HTR-8/SVneo (cell line): ENCODE measurements at regions not wholly inside any gene's neighbourhood (a gene's known extent, or its start where the extent isn't known, plus 50 kb on each side); places are given as distances from the start of the nearest gene placed in this dataset.
"Not testable (repeated sequence)": the region's sequence is repeated elsewhere in the genome, so short reads cannot be mapped to it uniquely, and the experiment has no call there.

Source experiments
- DNase-seq: peaks from one replicate; pipeline ENCODE4 v3.0.0; 2011; ENCODE audit warnings: low spot score, mixed read lengths; ENCODE audit not compliant: insufficient read length
- FAIRE-seq: peaks from 2 replicates; lab custom pipeline; 2011; peaks lifted over from hg19 to GRCh38; lab: Jason Lieb, UNC

GRCh38 chr6:168822376-168822775 lies 381.4 kb downstream of the SMOC2 start:
- FAIRE-seq (no peak), DNase-seq (no peak)

DNA sequence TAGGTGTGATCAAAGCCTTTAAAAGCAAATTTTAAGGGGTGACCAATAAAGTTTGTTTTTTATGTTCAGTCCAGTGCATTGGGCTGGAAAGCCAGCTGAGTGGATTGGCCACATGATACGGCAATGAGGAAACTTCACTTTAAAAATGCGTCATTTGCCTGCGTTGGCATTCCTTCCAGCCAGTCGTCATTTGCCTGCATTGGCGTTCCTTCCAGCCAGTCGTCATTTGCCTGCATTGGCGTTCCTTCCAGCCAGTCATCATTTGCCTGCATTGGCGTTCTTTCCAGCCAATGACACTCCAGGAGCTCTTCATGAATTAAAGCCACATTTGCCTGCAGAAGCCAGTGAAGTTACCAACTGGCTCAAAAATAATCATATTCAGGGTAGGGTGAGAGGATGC lies 378.6 kb downstream of the SMOC2 start:
- DNase-seq = no peak
- FAIRE-seq = no peak

- FAIRE-seq (no peak), DNase-seq (no peak)
Measured at GRCh38 chr6:168817558-168818159, 376.7 kb downstream of the SMOC2 start.

DNA sequence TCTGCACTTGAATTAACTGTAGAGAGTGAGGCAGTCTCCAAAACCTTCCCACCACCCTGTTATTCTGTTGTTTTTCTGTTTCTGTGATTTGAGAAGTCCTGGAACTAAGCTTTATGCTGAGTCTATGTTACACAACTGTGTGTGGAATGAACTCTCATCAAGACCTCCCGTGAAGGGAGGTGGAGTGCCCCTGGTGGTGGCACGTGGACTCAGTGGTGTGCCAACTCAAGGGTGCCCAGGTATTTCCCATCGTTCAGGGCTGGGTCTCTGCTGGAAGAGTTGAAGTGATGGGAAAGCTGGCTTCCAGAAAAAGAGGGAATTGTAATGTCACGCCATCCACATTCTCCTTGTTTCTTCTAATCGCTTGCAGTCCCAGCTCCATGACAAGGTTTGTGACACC lies 374.2 kb downstream of the SMOC2 start:
- no peak for DNase-seq
- FAIRE-seq = no peak

- FAIRE-seq (no peak), DNase-seq (no peak)
Measured at GRCh38 chr6:168808232-168808631, 367.2 kb downstream of the SMOC2 start.

- FAIRE-seq = no peak
- no peak for DNase-seq
Measured at GRCh38 chr6:168804331-168804730, 363.3 kb downstream of the SMOC2 start.

GRCh38 chr6:168803874-168804273 lies 362.9 kb downstream of the SMOC2 start:
- DNase-seq = no peak
- no peak for FAIRE-seq

DNA sequence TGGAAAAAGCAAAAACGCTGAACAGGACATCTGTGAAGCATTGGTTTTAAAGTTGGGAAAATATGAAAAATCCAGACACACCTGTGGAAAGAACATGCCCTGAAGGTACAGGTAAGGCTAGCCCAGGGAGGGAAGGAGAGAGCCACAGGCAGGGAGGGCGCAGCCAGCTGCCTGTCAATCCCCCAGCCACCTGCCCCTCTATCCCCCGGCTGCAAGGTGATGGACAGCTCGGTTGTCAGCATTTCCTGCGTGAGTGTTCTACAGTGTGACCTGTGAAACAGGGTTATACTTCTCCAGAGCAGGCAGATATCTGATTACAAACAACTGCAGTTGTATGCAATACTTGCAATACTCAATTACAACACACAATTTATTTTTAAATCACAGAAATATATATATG lies 358.1 kb downstream of the SMOC2 start:
- no peak for DNase-seq

GRCh38 chr6:168796106-168796505 lies 355.1 kb downstream of the SMOC2 start:
- FAIRE-seq (no peak), DNase-seq (no peak)

More for the DNA sequence above, 358.1 kb downstream of the SMOC2 start:
- FAIRE-seq = no peak

DNA sequence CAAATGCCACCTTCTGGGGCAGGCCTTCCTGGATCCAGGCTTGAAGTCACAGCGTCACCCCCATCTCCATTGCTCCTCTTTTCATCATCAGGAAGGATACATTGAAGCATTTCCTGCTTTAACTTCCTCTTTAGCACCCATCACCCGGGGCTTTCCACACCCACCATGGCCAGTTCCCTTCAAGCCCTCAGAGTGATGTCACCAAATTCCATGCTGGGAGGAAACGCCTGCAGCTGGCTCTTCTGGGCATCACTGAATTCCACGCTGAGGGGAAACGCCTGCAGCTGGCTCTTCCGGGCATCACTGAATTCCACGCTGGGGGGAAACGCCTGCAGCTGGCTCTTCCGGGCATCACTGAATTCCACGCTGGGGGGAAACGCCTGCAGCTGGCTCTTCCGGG lies 354.6 kb downstream of the SMOC2 start:
- not testable (repeated sequence) for DNase-seq, FAIRE-seq

DNA sequence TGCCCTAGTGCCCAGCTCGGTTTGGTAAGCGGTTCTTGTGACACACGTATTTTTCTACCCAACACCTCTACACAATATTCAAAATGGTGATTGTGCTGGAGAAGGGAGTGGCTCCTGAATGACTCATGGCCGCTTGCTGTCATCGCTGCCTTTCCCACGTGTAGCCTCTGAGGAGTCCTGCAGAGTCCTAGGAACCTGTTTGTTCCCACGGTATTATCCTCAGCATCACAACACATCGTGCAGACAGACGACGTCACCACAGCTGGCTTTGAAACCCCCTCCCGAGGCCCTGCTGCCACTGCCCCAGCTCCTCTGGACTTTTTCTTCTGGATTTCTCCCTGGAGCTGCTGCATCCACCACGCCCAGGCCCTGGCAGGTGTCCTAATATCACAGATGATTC lies 353.5 kb downstream of the SMOC2 start:
- DNase-seq (no peak), FAIRE-seq (no peak)

DNA sequence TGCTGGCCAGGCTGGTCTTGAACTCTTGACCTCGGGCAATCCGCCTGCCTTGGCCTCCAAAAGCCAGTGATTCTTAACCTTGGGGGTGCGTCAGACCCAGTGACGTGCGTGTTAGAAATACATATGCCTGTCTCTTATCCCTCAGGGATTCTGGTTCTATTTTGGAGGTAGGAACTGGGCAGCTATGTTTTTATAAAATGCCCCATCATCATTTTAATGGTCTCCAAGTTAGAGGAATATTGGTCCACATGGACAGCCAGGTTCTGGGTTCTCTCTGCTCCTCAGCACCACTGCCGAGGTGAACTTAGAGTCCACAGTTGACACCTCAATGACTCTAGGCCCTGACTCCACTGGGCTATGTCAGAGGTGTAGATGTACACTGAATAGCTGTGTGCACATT lies 352.7 kb downstream of the SMOC2 start:
- DNase-seq (no peak), FAIRE-seq (no peak)

- no peak for DNase-seq
- no peak for FAIRE-seq
Measured at GRCh38 chr6:168791917-168792316, 350.9 kb downstream of the SMOC2 start.

GRCh38 chr6:168789699-168790098 lies 348.7 kb downstream of the SMOC2 start:
- FAIRE-seq (no peak), DNase-seq (no peak)

GRCh38 chr6:168785720-168786511 lies 344.9 kb downstream of the SMOC2 start:
- DNase-seq (no peak), FAIRE-seq (no peak)

DNA sequence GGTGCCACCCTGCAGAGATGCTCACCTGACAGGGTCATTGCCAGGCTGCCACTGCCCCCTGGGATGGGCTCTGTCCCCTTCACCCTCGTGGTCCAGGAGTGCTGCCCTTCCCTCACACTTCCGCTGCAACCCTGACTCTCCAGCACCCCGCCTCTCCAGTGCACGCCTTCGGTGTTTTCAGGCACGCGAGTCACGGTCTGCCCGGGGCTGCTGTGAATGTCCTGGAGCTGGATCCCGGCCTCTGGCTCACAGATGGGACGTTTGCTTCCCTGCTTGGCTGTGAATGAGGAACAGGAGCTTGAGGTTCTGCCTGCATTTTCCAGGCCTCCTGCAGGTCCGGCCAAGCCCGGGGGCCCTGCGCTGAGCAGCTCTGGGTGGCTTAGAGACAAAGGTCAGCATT lies 343.4 kb downstream of the SMOC2 start:
- DNase-seq (no peak), FAIRE-seq (no peak)

DNA sequence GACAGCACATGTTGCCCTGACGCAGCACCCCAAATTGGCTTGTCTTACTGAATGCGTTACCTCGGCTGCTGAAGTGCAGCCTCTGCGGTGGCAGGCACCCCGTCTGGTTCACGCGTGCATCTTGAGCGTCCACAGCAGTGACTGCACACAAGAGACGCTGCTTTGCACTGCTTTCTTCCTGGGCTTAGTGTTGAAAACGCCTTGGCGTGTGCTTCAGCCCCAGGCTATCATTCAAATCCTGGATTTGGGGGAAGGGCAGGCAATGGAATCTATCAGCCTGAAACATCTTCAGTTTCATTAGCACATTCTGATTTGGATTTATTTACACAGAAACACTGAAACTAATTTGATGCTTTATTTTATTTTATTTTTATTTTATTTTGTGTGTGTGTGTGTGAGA lies 342.7 kb downstream of the SMOC2 start:
- no peak for DNase-seq
- FAIRE-seq = no peak

DNA sequence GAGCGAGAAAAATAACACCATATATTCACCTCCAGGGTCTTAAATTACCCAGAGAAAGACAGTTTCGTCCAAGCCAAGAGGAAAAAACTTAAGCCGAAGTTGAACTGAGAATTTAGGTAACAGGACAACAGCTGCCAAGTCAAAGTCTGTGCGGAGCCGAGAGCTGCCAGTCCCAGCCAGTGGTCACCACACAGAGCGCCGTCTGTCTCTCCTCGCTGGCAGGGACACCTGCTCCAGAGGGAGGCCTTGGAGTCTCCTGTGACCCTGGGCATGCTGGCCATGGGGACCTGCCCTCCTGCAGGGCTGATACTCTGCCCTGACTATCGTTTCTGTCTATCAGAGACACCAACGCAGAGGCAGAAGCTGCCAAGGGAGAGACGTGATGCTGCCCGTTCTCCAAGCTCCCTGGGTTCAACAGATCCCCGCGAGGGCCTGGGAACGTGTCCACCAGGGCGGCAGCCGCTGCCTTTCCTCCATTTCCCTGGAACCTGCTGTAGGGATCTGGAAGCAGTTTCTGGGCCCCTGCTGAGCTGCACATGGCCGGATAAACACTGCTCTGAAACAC lies 341.3 kb downstream of the SMOC2 start:
- DNase-seq (no peak), FAIRE-seq (no peak)

DNA sequence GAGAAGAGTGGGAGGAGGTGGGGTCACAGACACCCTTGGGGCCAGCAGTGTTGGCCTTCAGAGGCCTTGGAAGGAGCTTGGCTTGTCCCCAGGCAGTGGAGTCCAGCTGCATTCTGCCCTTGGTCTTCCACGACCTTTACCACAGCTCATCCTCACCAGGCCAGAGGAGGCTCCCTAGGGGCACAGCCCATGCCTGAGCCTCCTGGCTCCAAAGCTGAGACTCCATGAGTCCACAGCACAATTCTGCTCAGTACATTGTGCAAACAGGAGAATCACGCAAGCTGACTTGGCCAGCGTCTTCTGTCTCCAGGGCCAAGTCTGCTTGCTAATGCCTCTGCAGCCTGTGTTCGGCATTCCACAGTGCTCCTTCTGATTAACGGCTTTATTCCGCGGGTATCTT lies 337.2 kb downstream of the SMOC2 start:
- no peak for FAIRE-seq
- DNase-seq = no peak

GRCh38 chr6:168774381-168774780 lies 333.4 kb downstream of the SMOC2 start:
- DNase-seq (no peak), FAIRE-seq (no peak)

- FAIRE-seq (no peak), DNase-seq (no peak)
Measured at GRCh38 chr6:168773788-168774187, 332.8 kb downstream of the SMOC2 start.

- DNase-seq = no peak
- no peak for FAIRE-seq
Measured at GRCh38 chr6:168765752-168766151, 324.8 kb downstream of the SMOC2 start.
